ENCODE measurements at regions not wholly inside any gene's neighbourhood (a gene's known extent, or its start where the extent isn't known, plus 50 kb on each side); places are given as distances from the start of the nearest gene placed in this dataset.

GRCh38 chr4:160406263-160406825, 1303.5 kb downstream of the RAPGEF2 start:
- H3K4me1 ChIP-seq (replicated peaks in 1 of 4; ENCODE audit: control insufficient read depth in 3 of 4, insufficient read depth in 4 of 4, low read length in 3 of 4), result peaks cover 0 to 4% (median 0%) of the 10 kb centered on the region in 4 experiments; a peak in 1 of 7 replicates
- WGBS, 2 experiments (ENCODE audit: extremely low coverage in 1 of 2, insufficient coverage in 1 of 2, insufficient read length in 1 of 2, insufficient replicate concordance in 2 of 2, low coverage in 1 of 2, low lambda C conversion rate in 2 of 2, missing lambda C conversion rate in 1 of 2), result 96% methylated on average over 5 of the region's 5 CpGs; no CpG with 5 or more reads in 1 of the 2 experiments
- H2BK120ac ChIP-seq (replicated peaks; ENCODE audit: low read depth, low read length), result no peak overlapping the region
- no peak overlapping the region for H4K5ac ChIP-seq (ENCODE audit: insufficient read length, low read depth, low read length)
- H3K4ac ChIP-seq (replicated peaks; ENCODE audit: insufficient read length, low read depth, low read length), result no peak overlapping the region
- no peak overlapping the region for H3K23ac ChIP-seq (ENCODE audit: insufficient read length)
- H2BK12ac ChIP-seq (ENCODE audit: low read depth, low read length), result no peak overlapping the region
- H2AK5ac ChIP-seq (ENCODE audit: low read depth, low read length), result no peak overlapping the region
- no peaks in the 10 kb centered on the region for H3K79me2 ChIP-seq (ENCODE audit: control insufficient read depth in 1 of 2, insufficient read depth in 2 of 2, low read length in 2 of 2)
- no peak overlapping the region for H3K27ac ChIP-seq (ENCODE audit: low read depth, low read length)
- no peak overlapping the region for H3K18ac ChIP-seq (ENCODE audit: extremely low read depth, low read length)
- no peak overlapping the region for H2BK15ac ChIP-seq (ENCODE audit: low read length)
- no peak overlapping the region for H3K56ac ChIP-seq (replicated peaks; ENCODE audit: insufficient read length, low read depth, low read length)
- CTCF ChIA-PET (ENCODE audit: partially characterized antibody), result no interaction called here
- H4K91ac ChIP-seq (replicated peaks; ENCODE audit: insufficient read length, low read length), result no peak overlapping the region
- no peak overlapping the region for H3K14ac ChIP-seq (ENCODE audit: insufficient read length)
- H4K8ac ChIP-seq (ENCODE audit: extremely low read depth, insufficient read depth, low read length), result no peak overlapping the region
- no peak overlapping the region for H3K4me2 ChIP-seq (ENCODE audit: insufficient read depth in 1 of 2, low read depth in 2 of 2, low read length in 2 of 2)
- no peak overlapping the region for H2BK20ac ChIP-seq (ENCODE audit: low read length)
- DNase-seq (ENCODE audit: low read depth in 1 of 2, low spot score in 2 of 2) (no peak), FAIRE-seq (no peak)
- no peak for TF ChIP-seq ZNF274 (IDR thresholded peaks at IDR 0.05; ENCODE audit: borderline replicate concordance, extremely low read depth, low read length)
- TF ChIP-seq POLR2AphosphoS5 (IDR thresholded peaks at IDR 0.05; ENCODE audit: low read depth, low read length), result no peak
- H2BK5ac ChIP-seq (ENCODE audit: low read depth, low read length), result no peak overlapping the region
- POLR2A ChIA-PET (ENCODE audit: partially characterized antibody), result no interaction called here
- H3K9ac ChIP-seq (replicated peaks in 1 of 4; ENCODE audit: extremely low read depth in 1 of 4, low read depth in 3 of 4, low read length in 3 of 4), result no peak overlapping the region
- H3K23me2 ChIP-seq (ENCODE audit: low read depth, low read length), result no peaks in the 10 kb centered on the region
- H3K79me1 ChIP-seq (ENCODE audit: low read depth, low read length), result no peaks in the 10 kb centered on the region
- no peak overlapping the region for H2AFZ ChIP-seq (ENCODE audit: low read length)
- no peaks in the 10 kb centered on the region for H3K27me3 ChIP-seq (replicated peaks in 1 of 4; ENCODE audit: control insufficient read depth in 3 of 4, extremely low read depth in 1 of 4, insufficient read depth in 3 of 4, low read length in 3 of 4)
- H4K20me1 ChIP-seq (replicated peaks in 1 of 2; ENCODE audit: control insufficient read depth in 1 of 2, insufficient read depth in 2 of 2, low read length in 2 of 2), result no peaks in the 10 kb centered on the region
- no peak overlapping the region for H3K4me3 ChIP-seq (ENCODE audit: extremely low read depth in 1 of 4, insufficient read depth in 2 of 4, low read depth in 3 of 4, low read length in 4 of 4)
- H3K36me3 ChIP-seq (ENCODE audit: control insufficient read depth in 2 of 4, insufficient read depth in 4 of 4, low read length in 3 of 4), result no peaks in the 10 kb centered on the region
- no peaks in the 10 kb centered on the region for H3K9me3 ChIP-seq (ENCODE audit: insufficient read depth in 2 of 2, low read depth in 1 of 2, low read length in 1 of 2)

All from H1 (cell line).